Glomerular visceral epithelial cell (primary cell): ENCODE measurements at regions not wholly inside any gene's neighbourhood (a gene's known extent, or its start where the extent isn't known, plus 50 kb on each side); places are given as distances from the start of the nearest gene placed in this dataset.

ENCODE experiments used
- DNase-seq: peaks from one replicate; pipeline ENCODE4 v3.0.0-alpha.2; 2016; ENCODE audit errors: extremely low spot score

GRCh38 chr14:31965735-31966598, 111.1 kb upstream of the ARHGAP5 start:
- DNase-seq, result peak; percentile 42

- no peak for DNase-seq
Observed at GRCh38 chr14:31966896-31967668, 110.0 kb upstream of the ARHGAP5 start.

GRCh38 chr14:31967669-31967975, 109.5 kb upstream of the ARHGAP5 start:
- peak; percentile 47 for DNase-seq

- peak; percentile 65 for DNase-seq
Observed at GRCh38 chr14:31968107-31968810, 108.8 kb upstream of the ARHGAP5 start.

GRCh38 chr14:31968956-31969698, 108.0 kb upstream of the ARHGAP5 start:
- no peak for DNase-seq

- DNase-seq, result no peak
Observed at GRCh38 chr14:31969699-31970240, 107.3 kb upstream of the ARHGAP5 start.

GRCh38 chr14:31970744-31971143, 106.4 kb upstream of the ARHGAP5 start:
- DNase-seq, result no peak

- no peak for DNase-seq
Observed at GRCh38 chr14:31971612-31972011, 105.5 kb upstream of the ARHGAP5 start.

- no peak for DNase-seq
Observed at GRCh38 chr14:31977001-31977556, 100.0 kb upstream of the ARHGAP5 start.

GRCh38 chr14:31978423-31978822, 98.7 kb upstream of the ARHGAP5 start:
- DNase-seq, result no peak

- no peak for DNase-seq
Observed at GRCh38 chr14:31982642-31983041, 94.5 kb upstream of the ARHGAP5 start.

- no peak for DNase-seq
Observed at GRCh38 chr14:31986405-31986804, 90.7 kb upstream of the ARHGAP5 start.

GRCh38 chr14:31987721-31988120, 89.4 kb upstream of the ARHGAP5 start:
- no peak for DNase-seq

GRCh38 chr14:31988244-31988643, 88.9 kb upstream of the ARHGAP5 start:
- DNase-seq, result no peak

GRCh38 chr14:31990183-31990857, 86.8 kb upstream of the ARHGAP5 start:
- no peak for DNase-seq

GRCh38 chr14:31990926-31991572, 86.1 kb upstream of the ARHGAP5 start:
- no peak for DNase-seq

- peak; percentile 82 for DNase-seq
Observed at GRCh38 chr14:31992011-31992447, 85.1 kb upstream of the ARHGAP5 start.

GRCh38 chr14:31993521-31993951, 83.6 kb upstream of the ARHGAP5 start:
- DNase-seq, result peak; percentile 46

GRCh38 chr14:31994391-31995033, 82.6 kb upstream of the ARHGAP5 start:
- peak; percentile 4 for DNase-seq
